ACC112 (cell line): ENCODE measurements at regions not wholly inside any gene's neighbourhood (a gene's known extent, or its start where the extent isn't known, plus 50 kb on each side); places are given as distances from the start of the nearest gene placed in this dataset.
"Not testable (repeated sequence)": the region's sequence is repeated elsewhere in the genome, so short reads cannot be mapped to it uniquely, and the experiment has no call there.

Experiments used
- H2AFZ ChIP-seq: fragments of 200-600 bp; sonication (generic); one replicate; pipeline ENCODE4 v1.6.0; 2017; ENCODE audit warnings: antibody characterized with exemption, low read length; ENCODE audit not compliant: unreplicated experiment
- H3K27ac ChIP-seq: fragments of 200-600 bp; sonication (generic); 2 replicates; pipeline ENCODE4 v1.5.1; 2014; ENCODE audit warnings: low read depth, mild to moderate bottlenecking, antibody characterized with exemption, low read length, moderate library complexity
- H3K27me3 ChIP-seq: fragments of 200-600 bp; sonication (generic); 2 replicates; pipeline ENCODE4 v1.6.1; 2014; ENCODE audit warnings: mild to moderate bottlenecking, antibody characterized with exemption, low read length, moderate library complexity, mixed read lengths; ENCODE audit not compliant: insufficient read depth
- H3K36me3 ChIP-seq: fragments of 200-600 bp; sonication (generic); 2 replicates; pipeline ENCODE4 v1.6.1; 2016; ENCODE audit warnings: mild to moderate bottlenecking, antibody characterized with exemption, low read length, moderate library complexity, mixed read lengths; ENCODE audit not compliant: insufficient read depth
- H3K4me1 ChIP-seq: fragments of 200-600 bp; sonication (generic); one replicate; pipeline ENCODE4 v1.6.1; 2016; ENCODE audit warnings: low read length, mixed read lengths; ENCODE audit not compliant: insufficient read depth, unreplicated experiment, control insufficient read depth
- H3K4me3 ChIP-seq: fragments of 200-600 bp; sonication (generic); 2 replicates; pipeline ENCODE4 v1.5.1; 2014; ENCODE audit warnings: mild to moderate bottlenecking, low read depth, low read length
- H3K79me2 ChIP-seq: fragments of 200-600 bp; sonication (generic); one replicate; pipeline ENCODE4 v1.6.0; 2016; ENCODE audit warnings: low read length; ENCODE audit not compliant: control insufficient read depth, unreplicated experiment, insufficient read depth

DNA sequence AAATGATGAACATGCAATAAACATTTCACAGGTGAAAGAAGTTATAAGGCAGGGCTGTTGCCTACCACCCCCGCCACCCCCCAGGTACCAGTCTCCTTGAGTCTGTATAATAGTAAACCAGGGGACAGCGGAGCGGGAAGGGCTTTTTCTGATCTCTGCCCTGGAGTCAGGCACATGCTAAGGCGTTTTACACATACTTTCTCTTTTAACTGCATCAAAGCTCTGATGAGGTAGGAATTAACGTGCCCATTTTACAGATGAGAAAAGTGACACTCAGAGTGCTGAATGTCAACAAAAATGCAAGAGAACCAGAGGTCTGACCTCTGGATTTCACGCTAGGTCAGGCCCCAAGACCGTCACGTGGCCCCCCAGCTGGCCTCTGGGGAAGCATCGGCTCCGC lies 94.3 kb upstream of the ASB18 start:
- not testable (repeated sequence) for H3K4me1 ChIP-seq, H3K36me3 ChIP-seq, H3K27ac ChIP-seq, H3K79me2 ChIP-seq, H3K4me3 ChIP-seq, H2AFZ ChIP-seq
- H3K27me3 ChIP-seq, result peaks cover 14% of the 10 kb centered on the region

DNA sequence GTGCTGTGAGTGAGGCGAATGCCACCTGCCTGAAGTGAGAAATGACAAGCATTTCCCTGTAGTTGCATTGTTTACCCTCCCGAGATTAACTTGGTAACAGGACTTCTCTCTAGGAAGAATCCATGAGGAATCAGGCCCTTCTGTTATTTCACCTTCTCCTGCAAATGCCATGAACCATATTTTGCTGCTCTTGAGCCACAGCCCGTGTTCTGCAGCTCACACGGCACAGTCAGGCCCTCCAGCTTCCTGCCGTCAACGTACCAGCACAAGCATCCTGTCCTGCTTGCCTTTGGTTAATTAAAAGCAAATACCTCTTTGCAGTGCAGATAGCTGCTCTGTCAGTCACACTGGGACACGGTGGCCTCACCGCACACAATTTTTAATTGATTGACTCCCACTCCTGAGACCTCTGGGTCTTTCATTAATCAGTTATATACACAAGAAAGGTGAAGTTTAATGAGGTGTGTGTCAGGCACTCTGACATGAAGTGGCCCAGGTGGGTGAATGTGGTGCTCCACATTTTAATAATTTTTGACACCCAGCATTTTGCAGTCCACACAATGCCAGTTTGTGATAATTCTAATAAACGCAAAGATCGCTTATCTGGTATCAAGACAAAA lies 95.3 kb upstream of the ASB18 start:
- no peak overlapping the region for H3K4me3 ChIP-seq
- peaks cover 24% of the 10 kb centered on the region for H3K27me3 ChIP-seq
- no peaks in the 10 kb centered on the region for H3K79me2 ChIP-seq
- no peak overlapping the region for H3K27ac ChIP-seq
- no peak overlapping the region for H2AFZ ChIP-seq
- H3K4me1 ChIP-seq, result no peaks in the 10 kb centered on the region
- H3K36me3 ChIP-seq, result no peaks in the 10 kb centered on the region

DNA sequence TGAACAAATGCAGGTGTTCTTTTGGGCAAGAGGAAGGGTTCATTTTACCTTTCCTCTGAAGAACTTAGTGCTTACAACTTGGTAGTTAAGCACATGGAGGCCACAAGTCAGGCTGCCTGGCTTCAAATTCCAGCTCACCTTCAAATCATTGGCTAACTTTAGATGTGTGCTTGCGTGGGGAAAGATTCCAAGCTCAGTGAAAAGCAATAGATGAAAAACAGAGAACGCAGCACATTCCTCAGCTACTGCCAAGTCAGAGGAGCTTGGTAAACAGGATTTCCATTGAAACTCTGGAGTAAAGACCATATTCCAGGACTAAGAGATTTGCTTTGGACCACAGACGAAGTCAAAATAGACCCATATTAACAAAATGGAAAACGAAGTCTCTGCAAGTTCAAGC lies 96.3 kb upstream of the ASB18 start:
- Histone ChIP-seq H3K79me2 (no peaks in the 10 kb centered on the region), H3K4me3 (no peak overlapping the region), H2AFZ (no peak overlapping the region)

DNA sequence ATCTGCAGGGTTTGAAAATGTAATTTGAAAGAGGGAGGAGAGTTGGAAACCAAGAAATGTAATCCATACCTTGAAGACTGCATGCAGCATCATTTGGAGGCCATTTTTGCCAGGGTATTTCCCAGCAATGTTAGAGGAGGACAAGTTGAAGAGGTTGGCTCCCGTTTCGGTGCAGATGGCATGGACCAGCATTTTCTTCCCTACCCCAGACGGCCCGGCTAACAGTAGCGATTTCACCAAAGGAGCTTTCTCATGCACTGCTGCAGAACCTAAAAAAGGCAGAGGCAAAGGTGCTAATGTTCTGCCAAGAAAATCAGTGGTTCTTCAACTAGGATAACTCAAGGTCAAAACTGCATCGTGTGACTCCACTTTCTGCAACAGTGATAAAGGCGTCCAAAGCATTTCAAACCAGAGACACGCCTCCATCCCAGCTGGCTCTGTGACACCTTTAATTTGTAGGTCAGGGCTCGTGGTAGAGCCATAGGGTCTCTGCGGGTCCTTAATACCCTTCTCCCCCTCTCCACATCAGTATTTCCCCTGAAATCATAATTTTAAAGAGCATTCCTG lies 99.6 kb upstream of the ASB18 start:
- H3K4me1 ChIP-seq, result no peaks in the 10 kb centered on the region
- H3K27ac ChIP-seq, result no peak overlapping the region
- no peaks in the 10 kb centered on the region for H3K36me3 ChIP-seq
- H3K27me3 ChIP-seq, result peaks cover 50% of the 10 kb centered on the region
- no peak overlapping the region for H2AFZ ChIP-seq
- H3K4me3 ChIP-seq, result no peak overlapping the region
- no peaks in the 10 kb centered on the region for H3K79me2 ChIP-seq

More for the DNA sequence above, 96.3 kb upstream of the ASB18 start:
- no peaks in the 10 kb centered on the region for H3K4me1 ChIP-seq
- H3K36me3 ChIP-seq, result no peaks in the 10 kb centered on the region
- no peak overlapping the region for H3K27ac ChIP-seq
- H3K27me3 ChIP-seq, result peaks cover 30% of the 10 kb centered on the region

DNA sequence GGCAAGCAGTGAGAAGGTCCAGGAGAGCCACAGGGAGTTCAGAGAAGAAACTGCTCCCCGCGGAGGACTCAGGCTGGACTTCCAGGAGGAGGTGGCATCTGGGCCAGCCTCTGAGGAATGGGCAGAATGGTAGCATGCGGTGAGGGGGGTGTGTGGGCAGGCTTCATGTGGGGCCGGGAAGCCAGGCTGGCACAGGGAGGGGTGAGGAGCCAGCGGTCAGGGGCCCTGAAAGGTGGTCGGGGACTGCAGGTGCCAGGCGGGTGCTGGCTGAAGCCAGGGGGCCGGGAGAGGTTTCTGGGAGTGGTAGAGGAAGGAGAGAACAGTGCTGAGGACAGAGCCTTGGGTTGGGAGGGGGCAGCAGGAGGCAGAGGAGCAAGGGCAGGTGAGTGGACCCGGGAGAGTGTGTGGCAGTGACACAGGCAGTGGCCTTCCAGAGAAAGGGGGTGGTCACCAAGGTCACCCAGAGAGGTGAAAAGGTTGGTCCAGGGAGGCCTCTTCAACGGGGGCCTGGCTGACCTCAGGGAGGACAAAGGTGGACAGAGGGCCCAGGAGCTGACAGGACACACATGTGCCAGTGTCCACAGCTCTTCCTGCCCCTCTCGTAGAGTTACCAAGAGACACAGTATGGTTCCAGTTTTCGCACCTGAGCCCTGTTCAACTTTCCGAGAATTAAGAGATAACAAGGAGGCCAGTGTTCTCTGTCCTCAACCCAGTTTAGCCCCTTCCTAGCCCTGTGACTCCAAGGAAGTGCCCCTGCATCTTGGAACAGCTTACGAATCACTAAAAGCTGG lies 101.2 kb upstream of the ASB18 start:
- H3K27ac ChIP-seq, result no peak overlapping the region
- H3K4me3 ChIP-seq, result no peak overlapping the region
- H3K36me3 ChIP-seq, result no peaks in the 10 kb centered on the region
- H3K27me3 ChIP-seq, result peaks cover 65% of the 10 kb centered on the region
- H2AFZ ChIP-seq, result no peak overlapping the region
- no peaks in the 10 kb centered on the region for H3K4me1 ChIP-seq
- no peaks in the 10 kb centered on the region for H3K79me2 ChIP-seq

DNA sequence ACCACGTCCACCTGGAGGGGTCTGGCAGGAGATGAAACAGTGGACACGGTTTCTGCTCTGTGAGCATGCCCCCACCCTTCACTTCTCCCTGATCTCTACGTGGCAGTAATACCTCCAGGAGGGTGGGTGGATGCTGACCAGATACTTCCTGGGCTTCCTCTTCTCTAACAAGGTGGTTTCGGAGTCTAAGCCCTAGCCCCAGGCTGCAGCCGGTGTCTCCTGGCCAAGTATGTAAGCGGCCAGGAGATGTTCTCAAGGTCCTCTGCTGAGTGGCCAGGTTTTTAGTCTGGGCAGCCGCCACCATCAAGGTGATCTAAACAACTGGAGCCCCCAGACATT lies 101.8 kb upstream of the ASB18 start:
- Histone ChIP-seq H3K4me3 (no peak overlapping the region), H3K4me1 (no peaks in the 10 kb centered on the region), H3K27ac (no peak overlapping the region), H2AFZ (no peak overlapping the region), H3K79me2 (no peaks in the 10 kb centered on the region), H3K27me3 (peaks cover 68% of the 10 kb centered on the region), H3K36me3 (no peaks in the 10 kb centered on the region)

DNA sequence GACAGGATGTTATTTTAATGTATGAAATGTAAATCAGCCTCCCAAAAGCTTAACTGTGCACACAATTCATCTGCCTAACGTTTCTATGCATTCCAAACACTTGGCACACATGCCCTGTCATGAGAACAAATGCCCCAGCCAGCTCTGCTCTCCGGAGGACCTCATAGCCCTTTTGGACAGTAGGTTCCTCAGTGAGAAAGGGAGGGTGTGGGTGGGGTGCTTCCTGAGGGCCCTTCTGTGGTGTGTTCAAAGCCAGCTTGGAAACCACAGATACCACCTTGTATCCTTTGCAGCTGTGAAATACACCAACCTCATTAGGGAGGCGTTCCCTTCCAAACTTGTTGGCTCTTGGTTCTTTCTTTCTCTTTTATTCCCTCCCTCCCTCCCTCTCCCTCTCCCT lies 102.2 kb upstream of the ASB18 start:
- no peak overlapping the region for H3K4me3 ChIP-seq
- H3K27me3 ChIP-seq, result peaks cover 72% of the 10 kb centered on the region
- no peak overlapping the region for H3K27ac ChIP-seq
- H3K79me2 ChIP-seq, result no peaks in the 10 kb centered on the region
- no peaks in the 10 kb centered on the region for H3K4me1 ChIP-seq
- no peaks in the 10 kb centered on the region for H3K36me3 ChIP-seq
- H2AFZ ChIP-seq, result no peak overlapping the region

DNA sequence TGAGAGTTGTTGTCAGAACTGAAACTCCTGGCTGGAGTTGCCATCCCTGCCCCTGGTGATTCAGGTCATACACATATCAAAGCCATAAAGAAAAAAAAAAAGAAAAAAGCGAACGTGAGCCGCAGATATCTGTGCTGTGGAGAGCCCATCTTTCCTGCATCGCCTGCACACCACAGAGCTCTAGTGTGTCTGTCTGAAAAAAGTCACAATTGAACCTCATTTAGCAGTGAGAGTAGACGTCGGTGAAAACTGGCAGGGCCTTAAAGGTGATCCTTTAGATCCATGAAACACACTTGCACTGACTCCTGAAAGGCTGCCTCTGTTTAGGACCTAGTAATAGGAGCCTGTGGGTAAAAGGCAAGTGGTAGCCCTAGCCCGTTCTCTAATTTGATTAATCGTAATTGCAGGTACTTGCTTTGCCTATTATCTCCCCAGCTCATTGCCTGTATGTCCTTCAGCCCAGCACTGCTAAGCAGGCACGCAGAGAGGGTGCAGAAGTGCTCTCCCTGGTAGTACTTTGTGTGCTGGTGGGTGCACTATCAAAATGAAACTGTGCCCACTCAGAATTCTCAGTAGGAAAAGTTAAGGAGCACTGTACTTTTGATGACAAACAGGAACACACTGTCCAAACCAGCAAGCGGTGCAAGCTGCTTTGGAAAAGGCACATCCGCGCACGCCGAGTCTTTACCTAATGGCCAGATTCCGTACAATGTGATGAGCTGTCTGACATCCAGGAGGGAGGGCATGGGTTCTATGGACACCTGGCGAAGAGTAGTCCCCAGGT lies 103.5 kb upstream of the ASB18 start:
- Histone ChIP-seq H2AFZ (no peak overlapping the region), H3K27me3 (peaks cover 71% of the 10 kb centered on the region), H3K4me1 (no peaks in the 10 kb centered on the region), H3K4me3 (no peak overlapping the region), H3K36me3 (no peaks in the 10 kb centered on the region), H3K79me2 (no peaks in the 10 kb centered on the region), H3K27ac (no peak overlapping the region)

DNA sequence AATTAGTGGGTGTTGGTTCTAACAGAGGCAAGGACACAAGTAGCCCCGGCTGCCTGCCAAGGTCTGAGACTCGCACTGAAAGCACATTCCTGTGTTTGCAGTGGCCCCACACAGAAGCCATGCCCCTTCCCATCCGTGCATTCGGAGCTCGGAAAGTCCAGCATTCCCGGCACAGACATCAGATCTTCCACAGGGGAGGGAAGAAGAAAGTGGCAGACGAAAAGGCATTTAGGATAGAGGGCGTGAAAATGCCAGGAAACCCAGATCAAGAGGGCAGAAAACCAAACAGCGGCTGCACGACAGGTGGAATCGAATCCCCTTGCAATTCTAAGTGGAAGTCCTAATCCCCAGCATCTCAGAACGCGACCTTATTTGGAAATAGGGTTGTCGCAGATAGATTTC lies 105.5 kb upstream of the ASB18 start:
- Histone ChIP-seq H3K4me3 (no peak overlapping the region), H3K36me3 (no peaks in the 10 kb centered on the region), H2AFZ (no peak overlapping the region), H3K79me2 (no peaks in the 10 kb centered on the region), H3K4me1 (no peaks in the 10 kb centered on the region), H3K27ac (no peak overlapping the region), H3K27me3 (peaks cover 54% of the 10 kb centered on the region)

DNA sequence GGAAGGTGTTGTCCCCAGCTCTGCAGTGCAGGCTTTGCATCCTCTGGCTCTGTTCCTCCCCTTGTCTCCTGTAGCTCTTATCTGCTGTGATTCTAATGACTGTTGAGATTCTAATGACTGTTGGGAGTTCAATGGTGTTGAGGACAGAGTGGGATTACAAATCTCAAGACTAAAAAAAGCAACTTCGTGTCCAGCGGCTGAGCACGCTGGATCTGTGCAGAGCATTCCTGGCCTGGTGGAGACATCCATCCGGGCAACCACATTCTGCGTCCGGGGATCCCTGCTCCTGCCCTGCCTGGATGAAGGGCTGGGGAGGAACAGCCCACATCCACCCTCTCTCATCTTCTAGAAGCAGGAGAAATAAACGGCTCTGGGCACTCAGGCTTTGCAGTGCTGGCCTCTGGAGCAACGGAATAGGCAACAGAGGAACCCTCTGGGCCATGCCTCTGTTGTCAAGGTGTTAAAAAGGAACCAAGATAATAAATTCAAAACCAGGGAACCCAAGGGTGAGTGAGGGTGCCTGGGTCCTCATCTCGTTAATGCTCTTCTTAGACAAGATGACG lies 106.7 kb upstream of the ASB18 start:
- Histone ChIP-seq H3K79me2 (no peaks in the 10 kb centered on the region), H3K27me3 (peaks cover 50% of the 10 kb centered on the region), H3K27ac (no peak overlapping the region)

More for the DNA sequence above, 106.7 kb upstream of the ASB18 start:
- Histone ChIP-seq H3K36me3 (no peaks in the 10 kb centered on the region), H2AFZ (no peak overlapping the region), H3K4me3 (no peak overlapping the region), H3K4me1 (no peaks in the 10 kb centered on the region)
